Activated CD4-positive, alpha-beta T cell treated with anti-CD3 and anti-CD28 coated beads for 36 hours (primary cell): ENCODE measurements at regions not wholly inside any gene's neighbourhood (a gene's known extent, or its start where the extent isn't known, plus 50 kb on each side); places are given as distances from the start of the nearest gene placed in this dataset.
"Not testable (repeated sequence)": the region's sequence is repeated elsewhere in the genome, so short reads cannot be mapped to it uniquely, and the experiment has no call there.

ENCODE experiments used
- ATAC-seq: fragments of 200-7000 bp; cut with Tn5 transposase; one replicate; pipeline ENCODE4 v1.10.0; 2021; ENCODE audit warnings: mild to moderate bottlenecking, moderate library complexity
- CTCF ChIA-PET: fragments of 350-600 bp; sonication (Branson Sonifier 250); formaldehyde crosslinking; loops from one replicate; lab custom pipeline; 2021; ENCODE audit warnings: antibody characterized with exemption; lab: Charles Lee
- POLR2A ChIA-PET: fragments of 350-600 bp; sonication (Branson Sonifier 250); formaldehyde crosslinking; loops from one replicate; lab custom pipeline; 2021; ENCODE audit warnings: antibody characterized with exemption, inconsistent platforms; lab: Charles Lee
- DNase-seq: peaks from one replicate; pipeline ENCODE4 v3.0.0-alpha.2; 2020
- H3K27ac Mint-ChIP-seq: one replicate; pipeline ENCODE4 v1.8.0; 2021; ENCODE audit warnings: mixed read lengths
- H3K27me3 Mint-ChIP-seq: one replicate; pipeline ENCODE4 v1.8.0; 2021; ENCODE audit warnings: mixed read lengths
- H3K36me3 Mint-ChIP-seq: one replicate; pipeline ENCODE4 v1.8.0; 2021; ENCODE audit warnings: low read depth, mixed read lengths
- H3K4me1 Mint-ChIP-seq: one replicate; pipeline ENCODE4 v1.8.0; 2021; ENCODE audit warnings: mixed read lengths
- H3K4me3 Mint-ChIP-seq: one replicate; pipeline ENCODE4 v1.8.0; 2021; ENCODE audit warnings: mild to moderate bottlenecking, moderate library complexity, mixed read lengths
- H3K9me3 Mint-ChIP-seq: one replicate; pipeline ENCODE4 v1.8.0; 2021; ENCODE audit warnings: low read depth, mixed read lengths
- intact Hi-C, 2 experiments: fragments of 100-400 bp; cut with DNase I in 1 of 2; cut with micrococcal nuclease in 1 of 2; formaldehyde crosslinking; loops; one replicate each; pipeline versions ENCODE4 v1.14.2 to v1.15.1; 2022 to 2024; cut with DNase I, micrococcal nuclease

DNA sequence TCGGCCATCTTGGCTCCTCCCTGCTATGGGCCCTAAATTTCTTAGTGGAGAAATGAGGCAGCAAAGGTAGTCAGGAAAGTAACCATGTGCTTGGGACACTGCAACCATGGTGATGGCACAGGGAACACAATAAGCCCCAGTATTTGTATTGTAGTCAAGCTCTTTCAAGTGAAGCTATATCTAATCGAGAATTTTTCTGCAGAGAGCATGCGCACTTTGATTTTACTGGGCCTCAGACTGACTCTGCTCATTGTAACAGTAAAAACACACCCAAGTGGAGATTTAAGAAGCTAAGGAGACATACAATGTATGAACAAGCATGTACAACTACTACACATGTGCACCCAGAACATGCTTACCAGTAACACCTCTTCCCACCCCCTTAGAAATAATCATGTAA, 67.3 kb upstream of the TMEM229A start:
- no peaks in the 10 kb centered on the region for H3K4me1 Mint-ChIP-seq
- DNase-seq (no peak), ATAC-seq (no peak)
- ChIA-PET CTCF (interaction anchor here (0.9 kb wide), 2 partner anchors 79 to 217 kb away, joined by 3 read pairs; no protein-coding TSS in a partner anchor), POLR2A (no interaction called here)
- H3K9me3 Mint-ChIP-seq: no peaks in the 10 kb centered on the region
- intact Hi-C loops: loop anchor here (2.0 to 5.0 kb wide), 2 partner anchors 687 to 757 kb away; no protein-coding TSS in a partner anchor
- H3K36me3 Mint-ChIP-seq: no peaks in the 10 kb centered on the region
- no peaks in the 10 kb centered on the region for H3K27me3 Mint-ChIP-seq
- no peak overlapping the region for H3K4me3 Mint-ChIP-seq
- H3K27ac Mint-ChIP-seq: no peak overlapping the region

GRCh38 chr7:124099585-124099984, 66.7 kb upstream of the TMEM229A start:
- H3K4me1 Mint-ChIP-seq, H3K36me3 Mint-ChIP-seq, H3K27ac Mint-ChIP-seq, DNase-seq, H3K4me3 Mint-ChIP-seq, H3K27me3 Mint-ChIP-seq, CTCF ChIA-PET, H3K9me3 Mint-ChIP-seq, ATAC-seq, intact Hi-C loops, POLR2A ChIA-PET: not testable (repeated sequence)

- ATAC-seq (no peak), DNase-seq (no peak)
- no peak overlapping the region for H3K4me3 Mint-ChIP-seq
- intact Hi-C loops: no loop called here
- H3K36me3 Mint-ChIP-seq: no peaks in the 10 kb centered on the region
- H3K27ac Mint-ChIP-seq: no peak overlapping the region
- H3K27me3 Mint-ChIP-seq: no peaks in the 10 kb centered on the region
- ChIA-PET CTCF (no interaction called here), POLR2A (no interaction called here)
- H3K9me3 Mint-ChIP-seq: no peaks in the 10 kb centered on the region
- H3K4me1 Mint-ChIP-seq: no peaks in the 10 kb centered on the region
Measured at GRCh38 chr7:124089621-124090020, 56.8 kb upstream of the TMEM229A start.

GRCh38 chr7:124088590-124088989, 55.7 kb upstream of the TMEM229A start:
- Mint-ChIP-seq H3K9me3 (no peaks in the 10 kb centered on the region), H3K4me1 (no peaks in the 10 kb centered on the region), H3K27ac (no peak overlapping the region), H3K36me3 (no peaks in the 10 kb centered on the region), H3K27me3 (no peaks in the 10 kb centered on the region), H3K4me3 (no peak overlapping the region)
- ATAC-seq (no peak), DNase-seq (no peak)
- ChIA-PET CTCF (no interaction called here), POLR2A (no interaction called here)
- intact Hi-C loops: no loop called here

DNA sequence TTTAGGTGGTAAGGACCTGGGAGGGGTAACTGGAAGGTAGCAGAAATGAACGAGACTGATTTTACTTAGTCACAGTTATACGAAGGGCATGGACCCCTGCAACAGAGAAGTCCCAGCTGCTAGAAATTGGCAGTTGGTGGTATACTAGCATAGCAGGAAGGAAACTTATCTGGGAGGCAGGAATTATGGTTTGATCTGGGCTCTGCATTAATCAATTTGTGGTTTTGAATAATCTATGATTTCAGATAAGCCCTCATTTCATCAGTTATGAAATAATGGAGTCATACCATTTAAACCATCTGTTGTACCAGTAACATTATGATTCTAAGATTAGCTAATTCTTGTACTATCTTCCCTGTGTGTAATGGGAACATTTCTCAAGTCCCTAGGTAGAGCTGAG, 54.0 kb upstream of the TMEM229A start:
- Mint-ChIP-seq H3K27ac (no peak overlapping the region), H3K27me3 (no peaks in the 10 kb centered on the region), H3K36me3 (no peaks in the 10 kb centered on the region), H3K9me3 (no peaks in the 10 kb centered on the region), H3K4me3 (no peak overlapping the region), H3K4me1 (no peaks in the 10 kb centered on the region)
- POLR2A ChIA-PET: no interaction called here
- DNase-seq (no peak), ATAC-seq (no peak)
- intact Hi-C loops: no loop called here
- CTCF ChIA-PET: no interaction called here

DNA sequence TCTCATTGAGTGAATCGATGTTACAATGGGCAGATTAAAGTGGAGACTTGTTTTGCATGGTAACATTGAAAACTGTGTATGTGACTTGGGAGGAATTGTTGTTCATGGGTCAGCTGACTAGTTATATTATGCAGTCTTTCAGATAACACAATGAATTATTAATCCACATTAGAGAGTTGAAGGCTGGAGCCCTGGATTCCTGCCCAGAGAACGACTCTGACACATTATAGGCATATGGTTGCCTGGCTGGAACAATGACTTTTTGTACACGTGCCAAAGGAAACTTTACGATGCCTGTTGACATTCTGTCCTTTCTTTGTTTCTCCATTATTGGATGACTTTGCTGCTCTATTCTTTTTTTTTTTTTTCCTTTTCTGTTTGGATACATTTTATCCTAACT, 52.3 kb upstream of the TMEM229A start:
- ChIA-PET CTCF (no interaction called here), POLR2A (no interaction called here)
- Mint-ChIP-seq H3K36me3 (no peaks in the 10 kb centered on the region), H3K9me3 (no peaks in the 10 kb centered on the region), H3K27ac (no peak overlapping the region), H3K4me1 (no peaks in the 10 kb centered on the region), H3K4me3 (no peak overlapping the region), H3K27me3 (no peaks in the 10 kb centered on the region)
- ATAC-seq (no peak), DNase-seq (no peak)
- intact Hi-C loops: no loop called here

GRCh38 chr7:124084024-124084423, 51.2 kb upstream of the TMEM229A start:
- ATAC-seq (no peak), DNase-seq (no peak)
- ChIA-PET POLR2A (no interaction called here), CTCF (interaction anchor here (0.6 to 0.7 kb wide), 5 partner anchors 29 to 1384 kb away, joined by 3 to 5 read pairs (median 4); no protein-coding TSS in a partner anchor)
- Mint-ChIP-seq H3K9me3 (no peaks in the 10 kb centered on the region), H3K27ac (no peak overlapping the region), H3K36me3 (no peaks in the 10 kb centered on the region), H3K4me3 (no peak overlapping the region), H3K27me3 (no peaks in the 10 kb centered on the region), H3K4me1 (no peaks in the 10 kb centered on the region)
- intact Hi-C loops: no loop called here
